ENCODE measurements at regions not wholly inside any gene's neighbourhood (a gene's known extent, or its start where the extent isn't known, plus 50 kb on each side); places are given as distances from the start of the nearest gene placed in this dataset.

DNA sequence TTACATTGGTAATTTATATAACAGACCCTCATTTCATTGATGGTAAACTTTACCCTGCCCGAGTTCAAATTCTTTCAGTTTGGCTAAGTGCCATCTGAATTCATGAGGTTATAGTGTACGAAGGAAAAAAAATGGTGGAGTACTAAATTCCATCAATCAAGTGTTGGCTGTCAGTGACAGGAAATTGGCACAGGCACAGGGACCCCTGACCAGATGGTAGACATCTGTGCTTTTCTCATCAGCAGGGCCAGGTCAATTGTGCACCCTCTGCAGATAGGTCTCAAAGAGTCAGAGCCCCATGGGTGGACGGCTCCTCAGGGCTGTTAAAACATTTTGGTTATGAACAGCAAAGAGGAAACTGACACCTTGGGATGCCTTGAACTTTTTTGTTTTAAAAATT, 439.2 kb downstream of the SETBP1 start:
- H3K9me3 Mint-ChIP-seq (ENCODE audit: unreplicated experiment), result no peaks in the 10 kb centered on the region
- no TSS peak for BruUV-seq (replicated peaks)
- H3K4me1 Mint-ChIP-seq (ENCODE audit: low read depth, unreplicated experiment), result no peaks in the 10 kb centered on the region
- H3K4me3 Mint-ChIP-seq (ENCODE audit: unreplicated experiment), result no peak overlapping the region
- POLR2A ChIA-PET, result no interaction called here
- H3K27me3 Mint-ChIP-seq (ENCODE audit: insufficient read depth, unreplicated experiment), result peaks cover 13% of the 10 kb centered on the region
- no peak overlapping the region for H3K27ac Mint-ChIP-seq (ENCODE audit: unreplicated experiment)
- no peaks in the 10 kb centered on the region for H3K36me3 ChIP-seq (ENCODE audit: control insufficient read depth, insufficient read depth, low read length)
- no peaks in the 10 kb centered on the region for H3K9me3 ChIP-seq
- intact Hi-C loops (cut with micrococcal nuclease; ENCODE audit: unreplicated experiment), result no loop called here
- no peak overlapping the region for H3K4me3 ChIP-seq (ENCODE audit: low read depth, low read length)
- no peaks in the 10 kb centered on the region for H3K36me3 Mint-ChIP-seq (ENCODE audit: insufficient read depth, unreplicated experiment)
- TF ChIP-seq, protein P1, sequence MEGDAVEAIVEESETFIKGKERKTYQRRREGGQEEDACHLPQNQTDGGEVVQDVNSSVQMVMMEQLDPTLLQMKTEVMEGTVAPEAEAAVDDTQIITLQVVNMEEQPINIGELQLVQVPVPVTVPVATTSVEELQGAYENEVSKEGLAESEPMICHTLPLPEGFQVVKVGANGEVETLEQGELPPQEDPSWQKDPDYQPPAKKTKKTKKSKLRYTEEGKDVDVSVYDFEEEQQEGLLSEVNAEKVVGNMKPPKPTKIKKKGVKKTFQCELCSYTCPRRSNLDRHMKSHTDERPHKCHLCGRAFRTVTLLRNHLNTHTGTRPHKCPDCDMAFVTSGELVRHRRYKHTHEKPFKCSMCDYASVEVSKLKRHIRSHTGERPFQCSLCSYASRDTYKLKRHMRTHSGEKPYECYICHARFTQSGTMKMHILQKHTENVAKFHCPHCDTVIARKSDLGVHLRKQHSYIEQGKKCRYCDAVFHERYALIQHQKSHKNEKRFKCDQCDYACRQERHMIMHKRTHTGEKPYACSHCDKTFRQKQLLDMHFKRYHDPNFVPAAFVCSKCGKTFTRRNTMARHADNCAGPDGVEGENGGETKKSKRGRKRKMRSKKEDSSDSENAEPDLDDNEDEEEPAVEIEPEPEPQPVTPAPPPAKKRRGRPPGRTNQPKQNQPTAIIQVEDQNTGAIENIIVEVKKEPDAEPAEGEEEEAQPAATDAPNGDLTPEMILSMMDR (IDR thresholded peaks at IDR 0.05; ENCODE audit: insufficient read depth in 1 of 2, low read depth in 1 of 2, low read length in 1 of 2, severe bottlenecking in 1 of 2, unreplicated experiment in 1 of 2), result no peak
- H3K27me3 ChIP-seq (replicated peaks; ENCODE audit: control insufficient read depth, insufficient read depth, low read length), result no peaks in the 10 kb centered on the region
- CTCF ChIA-PET, result no interaction called here
- DNase-seq, result no peak
- H3K4me1 ChIP-seq, result no peaks in the 10 kb centered on the region

DNA sequence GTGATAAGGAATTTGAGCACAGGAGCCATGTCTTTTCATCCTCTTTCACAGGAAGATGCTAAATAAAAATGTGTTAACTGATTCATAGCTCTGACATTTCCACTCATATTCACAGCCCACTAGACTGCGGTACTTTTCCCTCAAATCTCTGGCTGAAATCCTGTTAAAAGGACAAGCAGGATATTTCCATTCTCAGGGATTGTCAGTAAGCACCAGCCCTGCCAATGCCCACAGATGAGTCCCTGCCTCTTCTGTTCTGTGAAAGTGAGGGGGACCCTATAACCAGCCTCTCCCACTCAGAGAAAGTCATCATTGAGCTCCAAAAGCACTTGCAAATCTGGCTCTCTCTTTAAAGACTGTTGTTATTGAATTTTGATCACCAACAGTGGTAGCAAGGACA, 440.5 kb downstream of the SETBP1 start:
- ChIA-PET CTCF (no interaction called here), POLR2A (no interaction called here)
- no peaks in the 10 kb centered on the region for H3K9me3 Mint-ChIP-seq (ENCODE audit: unreplicated experiment)
- no peak overlapping the region for H3K4me3 Mint-ChIP-seq (ENCODE audit: unreplicated experiment)
- intact Hi-C loops (cut with micrococcal nuclease; ENCODE audit: unreplicated experiment), result no loop called here
- no peaks in the 10 kb centered on the region for H3K36me3 Mint-ChIP-seq (ENCODE audit: insufficient read depth, unreplicated experiment)
- TF ChIP-seq, protein P1 (IDR thresholded peaks at IDR 0.05; ENCODE audit: insufficient read depth in 1 of 2, low read depth in 1 of 2, low read length in 1 of 2, severe bottlenecking in 1 of 2, unreplicated experiment in 1 of 2), result no peak
- Histone ChIP-seq H3K4me1 (no peaks in the 10 kb centered on the region), H3K27me3 (replicated peaks; ENCODE audit: control insufficient read depth, insufficient read depth, low read length) (no peaks in the 10 kb centered on the region), H3K9me3 (no peaks in the 10 kb centered on the region), H3K36me3 (ENCODE audit: control insufficient read depth, insufficient read depth, low read length) (no peaks in the 10 kb centered on the region), H3K4me3 (ENCODE audit: low read depth, low read length) (no peak overlapping the region)
- BruUV-seq (replicated peaks), result no TSS peak
- no peak overlapping the region for H3K27ac Mint-ChIP-seq (ENCODE audit: unreplicated experiment)
- DNase-seq, result no peak
- H3K27me3 Mint-ChIP-seq (ENCODE audit: insufficient read depth, unreplicated experiment), result peaks cover 7% of the 10 kb centered on the region
- H3K4me1 Mint-ChIP-seq (ENCODE audit: low read depth, unreplicated experiment), result no peaks in the 10 kb centered on the region

DNA sequence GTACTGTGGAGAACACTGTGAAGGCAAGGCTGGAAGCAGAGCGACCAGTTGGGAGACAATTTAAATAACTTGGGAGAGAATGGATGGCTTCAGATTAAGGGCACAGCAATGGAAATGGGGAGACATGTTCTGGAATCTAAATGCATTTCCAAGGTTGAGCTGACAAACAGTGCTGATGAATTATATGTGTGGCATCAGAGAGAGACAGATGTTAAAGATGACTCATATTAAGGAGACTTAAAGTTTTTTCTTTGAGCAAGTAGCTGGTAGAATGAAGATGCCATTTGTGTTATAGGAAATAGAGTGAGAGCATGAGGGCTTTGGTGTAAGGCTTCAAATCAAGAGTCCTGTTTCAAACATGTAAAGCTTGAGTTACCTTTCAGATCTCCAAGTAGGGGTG, 441.8 kb downstream of the SETBP1 start:
- DNase-seq, result no peak
- no peak overlapping the region for H3K4me3 ChIP-seq (ENCODE audit: low read depth, low read length)
- H3K36me3 ChIP-seq (ENCODE audit: control insufficient read depth, insufficient read depth, low read length), result no peaks in the 10 kb centered on the region
- intact Hi-C loops (cut with micrococcal nuclease; ENCODE audit: unreplicated experiment), result no loop called here
- H3K27ac Mint-ChIP-seq (ENCODE audit: unreplicated experiment), result no peak overlapping the region
- TF ChIP-seq, protein P1 (IDR thresholded peaks at IDR 0.05; ENCODE audit: insufficient read depth in 1 of 2, low read depth in 1 of 2, low read length in 1 of 2, severe bottlenecking in 1 of 2, unreplicated experiment in 1 of 2), result no peak
- H3K4me3 Mint-ChIP-seq (ENCODE audit: unreplicated experiment), result no peak overlapping the region
- H3K36me3 Mint-ChIP-seq (ENCODE audit: insufficient read depth, unreplicated experiment), result no peaks in the 10 kb centered on the region
- H3K27me3 ChIP-seq (replicated peaks; ENCODE audit: control insufficient read depth, insufficient read depth, low read length), result no peaks in the 10 kb centered on the region
- ChIA-PET POLR2A (no interaction called here), CTCF (no interaction called here)
- BruUV-seq (replicated peaks), result no TSS peak
- no peaks in the 10 kb centered on the region for H3K4me1 Mint-ChIP-seq (ENCODE audit: low read depth, unreplicated experiment)
- peaks cover 10% of the 10 kb centered on the region for H3K27me3 Mint-ChIP-seq (ENCODE audit: insufficient read depth, unreplicated experiment)
- H3K9me3 ChIP-seq, result no peaks in the 10 kb centered on the region
- no peaks in the 10 kb centered on the region for H3K4me1 ChIP-seq
- H3K9me3 Mint-ChIP-seq (ENCODE audit: unreplicated experiment), result no peaks in the 10 kb centered on the region

Measured in Caco-2 (cell line).